ENCODE measurements at regions not wholly inside any gene's neighbourhood (a gene's known extent, or its start where the extent isn't known, plus 50 kb on each side); places are given as distances from the start of the nearest gene placed in this dataset.

DNA sequence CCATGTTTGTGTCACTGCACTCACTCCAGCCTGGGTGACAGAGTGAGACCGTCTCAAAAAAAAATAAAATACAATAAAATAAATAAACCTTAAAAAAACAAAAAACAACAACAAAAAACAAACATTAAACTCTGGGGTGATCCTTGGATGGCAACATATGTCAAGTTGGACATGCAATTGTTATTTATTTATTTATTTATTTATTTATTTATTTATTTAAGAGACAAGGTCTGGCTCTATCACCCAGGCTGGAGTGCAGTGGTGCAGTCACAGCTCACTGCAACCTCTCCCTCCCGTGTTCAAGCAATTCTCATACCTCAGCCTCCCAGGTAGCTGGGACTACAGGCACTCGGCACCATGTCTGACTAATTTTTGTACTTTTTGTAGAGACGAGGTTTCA, 275.5 kb downstream of the VPS13C start:
- Histone ChIP-seq H2AFZ (ENCODE audit: low read depth, low read length) (no peak overlapping the region), H3K27me3 (ENCODE audit: insufficient read depth, low read length, poor library complexity) (peaks cover 7% of the 10 kb centered on the region), H3K79me2 (ENCODE audit: insufficient read depth, low read length) (no peaks in the 10 kb centered on the region), H3K4me2 (ENCODE audit: insufficient read depth, low read length) (no peak overlapping the region), H3K36me3 (ENCODE audit: insufficient read depth, low read length) (no peaks in the 10 kb centered on the region), H3K27ac (ENCODE audit: low read length) (no peak overlapping the region), H3K4me1 (ENCODE audit: insufficient read depth, low read length) (no peaks in the 10 kb centered on the region), H3K4me3 (ENCODE audit: low read depth in 1 of 2, low read length in 2 of 2) (no peak overlapping the region), H3K9ac (ENCODE audit: low read depth, low read length) (no peak overlapping the region), H3K9me3 (ENCODE audit: insufficient read depth, low read length, severe bottlenecking) (no peaks in the 10 kb centered on the region), H4K20me1 (ENCODE audit: insufficient read depth, low read length) (no peaks in the 10 kb centered on the region)
- TF ChIP-seq, protein P1, sequence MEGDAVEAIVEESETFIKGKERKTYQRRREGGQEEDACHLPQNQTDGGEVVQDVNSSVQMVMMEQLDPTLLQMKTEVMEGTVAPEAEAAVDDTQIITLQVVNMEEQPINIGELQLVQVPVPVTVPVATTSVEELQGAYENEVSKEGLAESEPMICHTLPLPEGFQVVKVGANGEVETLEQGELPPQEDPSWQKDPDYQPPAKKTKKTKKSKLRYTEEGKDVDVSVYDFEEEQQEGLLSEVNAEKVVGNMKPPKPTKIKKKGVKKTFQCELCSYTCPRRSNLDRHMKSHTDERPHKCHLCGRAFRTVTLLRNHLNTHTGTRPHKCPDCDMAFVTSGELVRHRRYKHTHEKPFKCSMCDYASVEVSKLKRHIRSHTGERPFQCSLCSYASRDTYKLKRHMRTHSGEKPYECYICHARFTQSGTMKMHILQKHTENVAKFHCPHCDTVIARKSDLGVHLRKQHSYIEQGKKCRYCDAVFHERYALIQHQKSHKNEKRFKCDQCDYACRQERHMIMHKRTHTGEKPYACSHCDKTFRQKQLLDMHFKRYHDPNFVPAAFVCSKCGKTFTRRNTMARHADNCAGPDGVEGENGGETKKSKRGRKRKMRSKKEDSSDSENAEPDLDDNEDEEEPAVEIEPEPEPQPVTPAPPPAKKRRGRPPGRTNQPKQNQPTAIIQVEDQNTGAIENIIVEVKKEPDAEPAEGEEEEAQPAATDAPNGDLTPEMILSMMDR (IDR thresholded peaks at IDR 0.05; ENCODE audit: borderline replicate concordance, extremely low read depth, low read length, poor library complexity, severe bottlenecking): no peak
- no peak for TF ChIP-seq EZH2 (IDR thresholded peaks at IDR 0.05; ENCODE audit: borderline replicate concordance, low read depth, low read length, severe bottlenecking)
- ATAC-seq (ENCODE audit: insufficient read depth, low read depth) (no peak), DNase-seq (no peak)

DNA sequence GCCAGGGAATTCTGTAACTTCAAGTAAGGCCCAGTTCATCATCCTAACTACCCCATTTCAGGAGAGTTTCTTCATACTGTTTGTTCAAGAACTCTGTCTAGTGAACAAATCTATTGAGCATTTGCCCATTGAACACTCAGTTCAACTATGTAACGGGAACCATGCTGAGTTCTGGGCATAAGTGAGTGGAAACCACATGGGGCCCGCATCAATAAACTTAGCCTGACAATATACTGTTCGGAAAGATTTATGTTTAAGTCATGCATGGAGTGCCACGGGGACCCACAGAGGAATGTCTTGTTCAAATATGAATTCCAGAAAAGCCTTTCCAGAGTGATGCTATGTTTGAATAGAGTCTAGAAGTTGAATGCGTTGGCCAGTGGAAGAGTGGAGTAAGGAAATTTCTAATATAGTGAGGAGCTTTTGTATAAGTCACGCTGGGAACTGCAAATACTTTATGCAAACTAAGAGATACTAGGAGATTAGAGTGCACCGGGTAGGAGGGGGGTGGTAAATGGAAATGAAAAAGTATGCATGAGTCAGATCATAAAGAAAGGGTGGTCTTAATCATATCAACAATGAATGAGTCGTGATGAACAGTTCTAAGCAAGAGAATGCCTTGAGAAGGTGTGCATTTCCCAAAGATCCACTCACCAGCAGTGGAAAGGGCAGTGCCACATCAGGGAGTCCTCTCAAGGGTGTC, 279.8 kb downstream of the VPS13C start:
- Histone ChIP-seq H2AFZ (ENCODE audit: low read depth, low read length) (no peak overlapping the region), H3K27me3 (ENCODE audit: insufficient read depth, low read length, poor library complexity) (peaks cover 16% of the 10 kb centered on the region), H3K9ac (ENCODE audit: low read depth, low read length) (no peak overlapping the region), H4K20me1 (ENCODE audit: insufficient read depth, low read length) (no peaks in the 10 kb centered on the region), H3K4me1 (ENCODE audit: insufficient read depth, low read length) (no peaks in the 10 kb centered on the region), H3K9me3 (ENCODE audit: insufficient read depth, low read length, severe bottlenecking) (no peaks in the 10 kb centered on the region), H3K27ac (ENCODE audit: low read length) (no peak overlapping the region), H3K36me3 (ENCODE audit: insufficient read depth, low read length) (no peaks in the 10 kb centered on the region), H3K4me3 (ENCODE audit: low read depth in 1 of 2, low read length in 2 of 2) (no peak overlapping the region), H3K79me2 (ENCODE audit: insufficient read depth, low read length) (no peaks in the 10 kb centered on the region), H3K4me2 (ENCODE audit: insufficient read depth, low read length) (no peak overlapping the region)
- TF ChIP-seq, protein P1 (IDR thresholded peaks at IDR 0.05; ENCODE audit: borderline replicate concordance, extremely low read depth, low read length, poor library complexity, severe bottlenecking): no peak
- TF ChIP-seq EZH2 (IDR thresholded peaks at IDR 0.05; ENCODE audit: borderline replicate concordance, low read depth, low read length, severe bottlenecking): no peak
- DNase-seq (no peak), ATAC-seq (ENCODE audit: insufficient read depth, low read depth) (no peak)

- H3K4me3 ChIP-seq (ENCODE audit: low read depth in 1 of 2, low read length in 2 of 2): no peak overlapping the region
- no peaks in the 10 kb centered on the region for H3K36me3 ChIP-seq (ENCODE audit: insufficient read depth, low read length)
- no peaks in the 10 kb centered on the region for H3K4me1 ChIP-seq (ENCODE audit: insufficient read depth, low read length)
- H3K9me3 ChIP-seq (ENCODE audit: insufficient read depth, low read length, severe bottlenecking): no peaks in the 10 kb centered on the region
- TF ChIP-seq, protein P1 (IDR thresholded peaks at IDR 0.05; ENCODE audit: borderline replicate concordance, extremely low read depth, low read length, poor library complexity, severe bottlenecking): no peak
- TF ChIP-seq EZH2 (IDR thresholded peaks at IDR 0.05; ENCODE audit: borderline replicate concordance, low read depth, low read length, severe bottlenecking): no peak
- H4K20me1 ChIP-seq (ENCODE audit: insufficient read depth, low read length): no peaks in the 10 kb centered on the region
- no peaks in the 10 kb centered on the region for H3K79me2 ChIP-seq (ENCODE audit: insufficient read depth, low read length)
- no peak overlapping the region for H3K9ac ChIP-seq (ENCODE audit: low read depth, low read length)
- no peak overlapping the region for H2AFZ ChIP-seq (ENCODE audit: low read depth, low read length)
- no peak overlapping the region for H3K4me2 ChIP-seq (ENCODE audit: insufficient read depth, low read length)
- ATAC-seq (ENCODE audit: insufficient read depth, low read depth) (no peak), DNase-seq (no peak)
- H3K27ac ChIP-seq (ENCODE audit: low read length): no peak overlapping the region
- peaks cover 16% of the 10 kb centered on the region for H3K27me3 ChIP-seq (ENCODE audit: insufficient read depth, low read length, poor library complexity)
Measured at GRCh38 chr15:61777689-61778088, 282.6 kb downstream of the VPS13C start.
